ENCODE measurements at regions not wholly inside any gene's neighbourhood (a gene's known extent, or its start where the extent isn't known, plus 50 kb on each side); places are given as distances from the start of the nearest gene placed in this dataset.

- no peak for TF ChIP-seq CTCF (IDR thresholded peaks at IDR 0.05; ENCODE audit: insufficient read depth, low read depth, low read length)
- no peak for TF ChIP-seq EZH2 (IDR thresholded peaks at IDR 0.05; ENCODE audit: insufficient read depth, low read length)
Measured at GRCh38 chr7:25037325-25037724, 57.3 kb upstream of the OSBPL3 start.
